ENCODE measurements at regions not wholly inside any gene's neighbourhood (a gene's known extent, or its start where the extent isn't known, plus 50 kb on each side); places are given as distances from the start of the nearest gene placed in this dataset.

- intact Hi-C loops (cut with DNase I) = no loop called here
- H3K27ac ChIP-seq = peak overlapping the region; percentile 66
- no peaks in the 10 kb centered on the region for H3K27me3 ChIP-seq
- H3K4me3 ChIP-seq = no peak overlapping the region
- ATAC-seq (peak; percentile 48), DNase-seq (no peak)
- H3K9me3 ChIP-seq = no peaks in the 10 kb centered on the region
- peaks cover 17% of the 10 kb centered on the region for H3K4me1 ChIP-seq
- no peak for TF ChIP-seq CTCF (IDR thresholded peaks at IDR 0.05)
- no peaks in the 10 kb centered on the region for H3K36me3 ChIP-seq
Measured at GRCh38 chr13:109655206-109655600, 131.2 kb downstream of the IRS2 start.

GRCh38 chr13:109654341-109655205 lies 131.8 kb downstream of the IRS2 start:
- no peak for TF ChIP-seq CTCF (IDR thresholded peaks at IDR 0.05)
- Histone ChIP-seq H3K9me3 (no peaks in the 10 kb centered on the region), H3K27me3 (no peaks in the 10 kb centered on the region), H3K27ac (peak overlapping the region; percentile 68), H3K36me3 (no peaks in the 10 kb centered on the region), H3K4me1 (peaks cover 17% of the 10 kb centered on the region), H3K4me3 (no peak overlapping the region)
- intact Hi-C loops (cut with DNase I) = no loop called here
- ATAC-seq (peak; percentile 83), DNase-seq (no peak)

- Histone ChIP-seq H3K27me3 (no peaks in the 10 kb centered on the region), H3K4me1 (peaks cover 17% of the 10 kb centered on the region), H3K4me3 (no peak overlapping the region), H3K36me3 (no peaks in the 10 kb centered on the region), H3K27ac (peak overlapping the region; percentile 36), H3K9me3 (no peaks in the 10 kb centered on the region)
- no peak for ATAC-seq
- intact Hi-C loops (cut with DNase I) = no loop called here
- no peak for TF ChIP-seq CTCF (IDR thresholded peaks at IDR 0.05)
- no peak for DNase-seq
Measured at GRCh38 chr13:109652531-109652930, 133.9 kb downstream of the IRS2 start.

GRCh38 chr13:109651854-109652253 lies 134.5 kb downstream of the IRS2 start:
- intact Hi-C loops (cut with DNase I) = no loop called here
- ATAC-seq (peak; percentile 40), DNase-seq (no peak)
- Histone ChIP-seq H3K4me3 (no peak overlapping the region), H3K9me3 (no peaks in the 10 kb centered on the region), H3K27me3 (no peaks in the 10 kb centered on the region), H3K36me3 (no peaks in the 10 kb centered on the region), H3K4me1 (peaks cover 17% of the 10 kb centered on the region), H3K27ac (peak overlapping the region; percentile 36)
- no peak for TF ChIP-seq CTCF (IDR thresholded peaks at IDR 0.05)

GRCh38 chr13:109651311-109651710 lies 135.1 kb downstream of the IRS2 start:
- DNase-seq (no peak), ATAC-seq (no peak)
- intact Hi-C loops (cut with DNase I) = no loop called here
- H3K27ac ChIP-seq = peak overlapping the region; percentile 36
- no peak for TF ChIP-seq CTCF (IDR thresholded peaks at IDR 0.05)
- H3K9me3 ChIP-seq = no peaks in the 10 kb centered on the region
- H3K27me3 ChIP-seq = no peaks in the 10 kb centered on the region
- no peaks in the 10 kb centered on the region for H3K36me3 ChIP-seq
- no peak overlapping the region for H3K4me3 ChIP-seq
- H3K4me1 ChIP-seq = peaks cover 12% of the 10 kb centered on the region

Measured in upper lobe of right lung (tissue), 1 donor.